ENCODE measurements at regions not wholly inside any gene's neighbourhood (a gene's known extent, or its start where the extent isn't known, plus 50 kb on each side); places are given as distances from the start of the nearest gene placed in this dataset.

DNA sequence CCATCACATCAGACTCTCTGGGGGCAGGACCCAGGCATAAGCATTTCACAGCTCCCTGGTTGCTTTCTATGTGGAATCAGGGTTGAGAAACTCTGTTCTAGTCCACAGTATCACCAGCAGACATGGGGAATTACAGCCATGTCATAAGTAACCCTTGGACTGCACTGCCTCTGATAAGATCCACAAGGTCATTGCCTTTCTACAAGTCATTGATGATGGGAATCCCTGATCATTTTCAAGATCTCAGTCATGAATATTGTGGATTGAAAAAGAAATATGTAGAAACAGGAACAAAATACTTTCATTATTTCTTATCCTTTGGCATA, 304.1 kb downstream of the KLF6 start:
- ChIA-PET CTCF (no interaction called here), POLR2A (ENCODE audit: low non-redundant PET) (no interaction called here)
- Histone ChIP-seq H3K4me1 (ENCODE audit: insufficient read depth, low read length, poor library complexity, severe bottlenecking) (peaks cover 28% of the 10 kb centered on the region), H3K4me3 (ENCODE audit: low read depth, low read length, poor library complexity, severe bottlenecking) (no peak overlapping the region), H3K27me3 (replicated peaks; ENCODE audit: insufficient read depth, low read depth, low read length, poor library complexity) (no peaks in the 10 kb centered on the region), H3K9me3 (ENCODE audit: low read depth, low read length, poor library complexity, severe bottlenecking) (no peaks in the 10 kb centered on the region), H3K36me3 (ENCODE audit: insufficient read depth, low read length, poor library complexity, severe bottlenecking) (no peaks in the 10 kb centered on the region), H3K27ac (ENCODE audit: low read depth, low read length, poor library complexity, severe bottlenecking) (no peak overlapping the region)
- no peak for TF ChIP-seq EZH2 (IDR thresholded peaks at IDR 0.05; ENCODE audit: borderline replicate concordance, low read depth, low read length, poor library complexity, severe bottlenecking)
- TF ChIP-seq, protein P1, sequence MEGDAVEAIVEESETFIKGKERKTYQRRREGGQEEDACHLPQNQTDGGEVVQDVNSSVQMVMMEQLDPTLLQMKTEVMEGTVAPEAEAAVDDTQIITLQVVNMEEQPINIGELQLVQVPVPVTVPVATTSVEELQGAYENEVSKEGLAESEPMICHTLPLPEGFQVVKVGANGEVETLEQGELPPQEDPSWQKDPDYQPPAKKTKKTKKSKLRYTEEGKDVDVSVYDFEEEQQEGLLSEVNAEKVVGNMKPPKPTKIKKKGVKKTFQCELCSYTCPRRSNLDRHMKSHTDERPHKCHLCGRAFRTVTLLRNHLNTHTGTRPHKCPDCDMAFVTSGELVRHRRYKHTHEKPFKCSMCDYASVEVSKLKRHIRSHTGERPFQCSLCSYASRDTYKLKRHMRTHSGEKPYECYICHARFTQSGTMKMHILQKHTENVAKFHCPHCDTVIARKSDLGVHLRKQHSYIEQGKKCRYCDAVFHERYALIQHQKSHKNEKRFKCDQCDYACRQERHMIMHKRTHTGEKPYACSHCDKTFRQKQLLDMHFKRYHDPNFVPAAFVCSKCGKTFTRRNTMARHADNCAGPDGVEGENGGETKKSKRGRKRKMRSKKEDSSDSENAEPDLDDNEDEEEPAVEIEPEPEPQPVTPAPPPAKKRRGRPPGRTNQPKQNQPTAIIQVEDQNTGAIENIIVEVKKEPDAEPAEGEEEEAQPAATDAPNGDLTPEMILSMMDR (conservative IDR thresholded peaks at IDR 0.05; ENCODE audit: low read depth, low read length), result no peak
- BruUV-seq (replicated peaks), result no TSS peak
- intact Hi-C loops (cut with micrococcal nuclease; ENCODE audit: unreplicated experiment), result no loop called here
- no peak for DNase-seq (ENCODE audit: low spot score)

GRCh38 chr10:3480281-3480989, 304.6 kb downstream of the KLF6 start:
- Histone ChIP-seq H3K4me3 (ENCODE audit: low read depth, low read length, poor library complexity, severe bottlenecking) (no peak overlapping the region), H3K36me3 (ENCODE audit: insufficient read depth, low read length, poor library complexity, severe bottlenecking) (no peaks in the 10 kb centered on the region), H3K4me1 (ENCODE audit: insufficient read depth, low read length, poor library complexity, severe bottlenecking) (peaks cover 28% of the 10 kb centered on the region), H3K9me3 (ENCODE audit: low read depth, low read length, poor library complexity, severe bottlenecking) (no peaks in the 10 kb centered on the region), H3K27me3 (replicated peaks; ENCODE audit: insufficient read depth, low read depth, low read length, poor library complexity) (no peaks in the 10 kb centered on the region), H3K27ac (ENCODE audit: low read depth, low read length, poor library complexity, severe bottlenecking) (no peak overlapping the region)
- BruUV-seq (replicated peaks), result no TSS peak
- no peak for DNase-seq (ENCODE audit: low spot score)
- intact Hi-C loops (cut with micrococcal nuclease; ENCODE audit: unreplicated experiment), result no loop called here
- TF ChIP-seq EZH2 (IDR thresholded peaks at IDR 0.05; ENCODE audit: borderline replicate concordance, low read depth, low read length, poor library complexity, severe bottlenecking), result no peak
- TF ChIP-seq, protein P1 (conservative IDR thresholded peaks at IDR 0.05; ENCODE audit: low read depth, low read length), result no peak
- POLR2A ChIA-PET (ENCODE audit: low non-redundant PET), result no interaction called here
- CTCF ChIA-PET, result no interaction called here

DNA sequence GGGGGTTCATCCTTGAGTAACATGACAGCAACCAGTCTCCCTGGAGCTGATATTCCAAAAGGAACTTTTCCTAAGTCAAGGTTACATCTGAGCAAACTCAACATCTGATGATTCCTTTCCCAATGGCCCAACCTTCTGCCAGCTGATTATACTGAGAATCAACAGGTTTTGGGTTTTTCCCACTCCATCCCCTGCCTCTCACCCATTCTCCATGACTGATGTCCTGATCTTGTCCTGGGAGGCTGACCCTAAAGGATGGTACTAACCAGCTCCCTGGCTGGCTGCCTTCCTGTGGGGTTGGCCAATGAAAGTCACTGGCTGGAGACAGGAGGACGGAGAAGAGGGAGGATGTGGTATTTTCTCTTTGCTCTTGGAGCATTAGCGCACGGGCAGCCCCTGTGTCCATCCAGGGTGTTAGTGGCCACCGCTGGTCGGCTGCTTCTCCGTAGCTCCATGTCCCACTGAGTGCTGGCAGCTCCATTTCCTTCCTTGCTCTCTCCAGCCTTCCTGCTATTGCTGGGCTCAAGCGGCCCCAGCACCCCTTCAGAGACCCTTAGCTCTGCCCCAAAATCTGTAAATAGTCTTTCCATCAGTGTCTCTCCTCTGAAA, 306.2 kb upstream of the PITRM1 start:
- Histone ChIP-seq H3K4me3 (ENCODE audit: low read depth, low read length, poor library complexity, severe bottlenecking) (no peak overlapping the region), H3K4me1 (ENCODE audit: insufficient read depth, low read length, poor library complexity, severe bottlenecking) (peaks cover 14% of the 10 kb centered on the region), H3K27me3 (replicated peaks; ENCODE audit: insufficient read depth, low read depth, low read length, poor library complexity) (no peaks in the 10 kb centered on the region), H3K9me3 (ENCODE audit: low read depth, low read length, poor library complexity, severe bottlenecking) (no peaks in the 10 kb centered on the region), H3K36me3 (ENCODE audit: insufficient read depth, low read length, poor library complexity, severe bottlenecking) (no peaks in the 10 kb centered on the region), H3K27ac (ENCODE audit: low read depth, low read length, poor library complexity, severe bottlenecking) (no peak overlapping the region)
- no peak for DNase-seq (ENCODE audit: low spot score)
- POLR2A ChIA-PET (ENCODE audit: low non-redundant PET), result interaction anchor here (0.6 kb wide), 1 partner anchor 350 kb away, joined by 3 read pairs; no protein-coding TSS in a partner anchor
- intact Hi-C loops (cut with micrococcal nuclease; ENCODE audit: unreplicated experiment), result no loop called here
- no peak for TF ChIP-seq EZH2 (IDR thresholded peaks at IDR 0.05; ENCODE audit: borderline replicate concordance, low read depth, low read length, poor library complexity, severe bottlenecking)
- TF ChIP-seq, protein P1 (conservative IDR thresholded peaks at IDR 0.05; ENCODE audit: low read depth, low read length), result no peak
- CTCF ChIA-PET, result no interaction called here
- BruUV-seq (replicated peaks), result no TSS peak

Measured in A673 (cell line).